ENCODE measurements at regions not wholly inside any gene's neighbourhood (a gene's known extent, or its start where the extent isn't known, plus 50 kb on each side); places are given as distances from the start of the nearest gene placed in this dataset.

DNA sequence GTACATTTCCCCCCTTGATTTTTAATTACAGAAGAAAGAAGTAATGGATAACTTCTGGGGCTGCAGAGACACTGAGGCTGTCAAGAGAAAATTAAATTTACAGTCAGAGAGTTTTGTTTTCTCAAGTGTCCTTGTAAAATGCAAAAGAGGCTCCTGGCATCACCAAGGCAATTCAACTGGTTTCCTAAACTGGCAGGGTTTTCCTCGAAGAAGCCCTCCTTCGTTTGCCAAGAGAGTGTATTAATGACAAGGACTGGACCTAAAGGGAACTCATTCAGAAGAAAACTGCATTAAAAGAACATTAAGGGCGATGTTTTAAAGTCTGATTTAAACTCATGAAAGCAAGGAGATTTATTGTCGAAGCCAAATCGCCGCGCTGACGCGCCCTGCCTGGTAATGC, 476.9 kb downstream of the ZSWIM6 start:
- DNase-seq (ENCODE audit: extremely low spot score), result no peak
- POLR2A ChIA-PET, result no interaction called here
- TF ChIP-seq FOXA1 (IDR thresholded peaks at IDR 0.05) (no peak), TARDBP (IDR thresholded peaks at IDR 0.05) (no peak)
- CTCF ChIA-PET, result interaction anchor here (1.0 kb wide), 1 partner anchor 9 kb away, joined by 3 read pairs; no protein-coding TSS in a partner anchor

- DNase-seq (ENCODE audit: extremely low spot score), result no peak
- ChIA-PET POLR2A (no interaction called here), CTCF (interaction anchor here (1.0 kb wide), 1 partner anchor 8 kb away, joined by 3 read pairs; no protein-coding TSS in a partner anchor)
- TF ChIP-seq FOXM1 (IDR thresholded peaks at IDR 0.05; ENCODE audit: borderline replicate concordance) (no peak), LEF1 (IDR thresholded peaks at IDR 0.05; ENCODE audit: borderline replicate concordance) (no peak), HDGF (IDR thresholded peaks at IDR 0.05; ENCODE audit: borderline replicate concordance) (no peak)
Observed at GRCh38 chr5:61809651-61810050, 477.6 kb downstream of the ZSWIM6 start.

DNA sequence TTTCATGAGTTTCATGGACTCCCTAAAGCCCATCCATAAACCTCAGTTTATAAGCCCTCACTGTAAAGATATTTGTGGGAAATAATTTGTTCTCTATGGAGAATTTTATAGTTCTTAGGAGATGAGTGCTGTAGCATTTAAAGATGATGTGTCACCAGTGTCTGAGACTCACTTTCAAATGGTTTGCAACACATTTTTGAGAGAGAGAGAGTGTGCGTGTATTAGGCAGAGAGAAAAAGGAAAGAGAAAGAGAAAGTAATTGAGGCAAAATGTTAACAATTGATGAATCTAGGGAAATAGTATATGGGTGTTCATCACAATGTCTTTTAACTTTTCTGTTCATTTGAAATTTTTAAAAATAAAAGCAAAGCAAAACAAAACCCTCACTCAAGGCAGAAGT, 479.0 kb downstream of the ZSWIM6 start:
- CTCF ChIA-PET, result no interaction called here
- POLR2A ChIA-PET, result no interaction called here
- no peak for TF ChIP-seq PKNOX1 (IDR thresholded peaks at IDR 0.05)
- no peak for TF ChIP-seq NFRKB (IDR thresholded peaks at IDR 0.05)
- TF ChIP-seq FOXM1 (IDR thresholded peaks at IDR 0.05; ENCODE audit: borderline replicate concordance), result no peak
- TF ChIP-seq BHLHE40 (IDR thresholded peaks at IDR 0.05; ENCODE audit: borderline replicate concordance), result no peak
- TF ChIP-seq HDGF (IDR thresholded peaks at IDR 0.05; ENCODE audit: borderline replicate concordance), result no peak
- no peak for TF ChIP-seq FOXK2 (IDR thresholded peaks at IDR 0.05)
- no peak for TF ChIP-seq FOXA1 (IDR thresholded peaks at IDR 0.05)
- TF ChIP-seq TARDBP (IDR thresholded peaks at IDR 0.05), result no peak
- no peak for TF ChIP-seq ELF4 (IDR thresholded peaks at IDR 0.05)
- no peak for TF ChIP-seq ZNF384 (IDR thresholded peaks at IDR 0.05)
- TF ChIP-seq LEF1 (IDR thresholded peaks at IDR 0.05; ENCODE audit: borderline replicate concordance), result no peak
- no peak for TF ChIP-seq SUZ12 (IDR thresholded peaks at IDR 0.05)
- no peak for TF ChIP-seq CTBP1 (IDR thresholded peaks at IDR 0.05; ENCODE audit: borderline replicate concordance)
- TF ChIP-seq ARNT (IDR thresholded peaks at IDR 0.05), result no peak
- no peak for TF ChIP-seq SP1 (IDR thresholded peaks at IDR 0.05)
- no peak for DNase-seq (ENCODE audit: extremely low spot score)

DNA sequence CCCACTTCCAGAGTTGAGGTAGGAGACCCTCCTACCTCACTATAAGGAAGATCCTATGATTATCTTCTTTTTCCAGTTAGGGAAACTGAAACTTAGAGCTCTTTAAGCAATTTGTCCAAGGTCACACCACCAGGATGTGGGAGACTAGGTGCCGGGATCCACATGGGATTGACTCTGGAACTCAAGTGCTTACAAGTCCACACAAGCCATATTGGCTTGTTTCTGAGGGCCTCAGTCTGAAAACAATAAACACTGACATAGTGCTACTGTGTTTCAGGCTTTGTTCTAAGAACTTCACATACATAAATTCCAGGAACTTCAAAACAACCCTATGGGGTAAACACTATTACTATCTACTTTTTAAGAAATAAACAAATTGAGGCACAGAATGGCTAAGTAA, 481.3 kb downstream of the ZSWIM6 start:
- DNase-seq (ENCODE audit: extremely low spot score), result no peak
- TF ChIP-seq FOXA1 (IDR thresholded peaks at IDR 0.05), result no peak
- no peak for TF ChIP-seq BHLHE40 (IDR thresholded peaks at IDR 0.05; ENCODE audit: borderline replicate concordance)
- no peak for TF ChIP-seq TARDBP (IDR thresholded peaks at IDR 0.05)
- no peak for TF ChIP-seq FOXM1 (IDR thresholded peaks at IDR 0.05; ENCODE audit: borderline replicate concordance)
- no peak for TF ChIP-seq L3MBTL2 (conservative IDR thresholded peaks at IDR 0.05)
- no peak for TF ChIP-seq LEF1 (IDR thresholded peaks at IDR 0.05; ENCODE audit: borderline replicate concordance)
- TF ChIP-seq ZNF384 (IDR thresholded peaks at IDR 0.05), result no peak
- TF ChIP-seq NFRKB (IDR thresholded peaks at IDR 0.05), result no peak
- no peak for TF ChIP-seq HDGF (IDR thresholded peaks at IDR 0.05; ENCODE audit: borderline replicate concordance)
- no peak for TF ChIP-seq CTBP1 (IDR thresholded peaks at IDR 0.05; ENCODE audit: borderline replicate concordance)
- TF ChIP-seq SP1 (IDR thresholded peaks at IDR 0.05), result no peak
- TF ChIP-seq ELF4 (IDR thresholded peaks at IDR 0.05), result no peak
- TF ChIP-seq FOXK2 (IDR thresholded peaks at IDR 0.05), result no peak
- no peak for TF ChIP-seq ARNT (IDR thresholded peaks at IDR 0.05)
- TF ChIP-seq PKNOX1 (IDR thresholded peaks at IDR 0.05), result no peak
- CTCF ChIA-PET, result no interaction called here
- POLR2A ChIA-PET, result no interaction called here

DNA sequence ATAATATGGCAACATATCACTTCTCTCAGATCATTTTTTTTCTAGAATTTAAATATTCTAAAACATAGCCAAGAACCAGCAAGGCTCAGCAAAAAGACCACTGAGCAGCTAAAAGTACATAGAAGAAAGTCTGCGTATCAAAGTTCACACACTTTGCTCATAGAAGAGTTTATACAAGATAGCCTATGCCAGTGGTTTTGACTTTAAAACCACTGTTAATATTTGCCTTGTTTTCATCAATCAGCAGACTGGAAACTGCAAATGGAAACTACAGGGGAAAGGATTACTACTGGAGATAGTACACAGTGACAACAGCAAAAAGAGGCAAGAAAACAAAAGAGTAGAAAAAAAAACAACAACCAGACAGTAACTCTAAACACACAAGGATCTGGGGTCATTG, 483.3 kb downstream of the ZSWIM6 start:
- no peak for DNase-seq (ENCODE audit: extremely low spot score)
- ChIA-PET POLR2A (no interaction called here), CTCF (no interaction called here)
- TF ChIP-seq SUZ12 (IDR thresholded peaks at IDR 0.05) (no peak), FOXK2 (IDR thresholded peaks at IDR 0.05) (no peak), LEF1 (IDR thresholded peaks at IDR 0.05; ENCODE audit: borderline replicate concordance) (no peak), ELF4 (IDR thresholded peaks at IDR 0.05) (no peak), ZNF384 (IDR thresholded peaks at IDR 0.05) (no peak), HDGF (IDR thresholded peaks at IDR 0.05; ENCODE audit: borderline replicate concordance) (no peak), TARDBP (IDR thresholded peaks at IDR 0.05) (no peak)

- ChIA-PET CTCF (no interaction called here), POLR2A (no interaction called here)
- no peak for DNase-seq (ENCODE audit: extremely low spot score)
- no peak for TF ChIP-seq SUZ12 (IDR thresholded peaks at IDR 0.05)
Observed at GRCh38 chr5:61816146-61816545, 484.1 kb downstream of the ZSWIM6 start.

- no peak for DNase-seq (ENCODE audit: extremely low spot score)
- CTCF ChIA-PET, result interaction anchor here (0.5 to 1.0 kb wide), 3 partner anchors 17 to 156 kb away, joined by 4 to 5 read pairs (median 5); no protein-coding TSS in a partner anchor
- TF ChIP-seq HDGF (IDR thresholded peaks at IDR 0.05; ENCODE audit: borderline replicate concordance), result no peak
- TF ChIP-seq L3MBTL2 (conservative IDR thresholded peaks at IDR 0.05), result no peak
- TF ChIP-seq SUZ12 (IDR thresholded peaks at IDR 0.05), result no peak
- no peak for TF ChIP-seq ARNT (IDR thresholded peaks at IDR 0.05)
- no peak for TF ChIP-seq TARDBP (IDR thresholded peaks at IDR 0.05)
- no peak for TF ChIP-seq ELF4 (IDR thresholded peaks at IDR 0.05)
- no peak for TF ChIP-seq FOXK2 (IDR thresholded peaks at IDR 0.05)
- no peak for TF ChIP-seq NFRKB (IDR thresholded peaks at IDR 0.05)
- TF ChIP-seq FOXA1 (IDR thresholded peaks at IDR 0.05), result no peak
- no peak for TF ChIP-seq SP1 (IDR thresholded peaks at IDR 0.05)
- no peak for TF ChIP-seq BHLHE40 (IDR thresholded peaks at IDR 0.05; ENCODE audit: borderline replicate concordance)
- no peak for TF ChIP-seq CTBP1 (IDR thresholded peaks at IDR 0.05; ENCODE audit: borderline replicate concordance)
- POLR2A ChIA-PET, result no interaction called here
Observed at GRCh38 chr5:61816585-61817450, 484.8 kb downstream of the ZSWIM6 start.
